NCI-H146 (cell line): ENCODE measurements at regions not wholly inside any gene's neighbourhood (a gene's known extent, or its start where the extent isn't known, plus 50 kb on each side); places are given as distances from the start of the nearest gene placed in this dataset.

Experiments
- DNase-seq: peaks from one replicate; lab custom pipeline; 2025; lab: John Stamatoyannopoulos, UW

GRCh38 chr5:125325488-125326149 lies 579.2 kb upstream of the ZNF608 start:
- DNase-seq = peak; percentile 84

- peak; percentile 84 for DNase-seq
Measured at GRCh38 chr5:125326150-125326510, 579.7 kb upstream of the ZNF608 start.

GRCh38 chr5:125327676-125328075 lies 581.2 kb upstream of the ZNF608 start:
- DNase-seq = no peak

GRCh38 chr5:125331987-125332598 lies 585.7 kb upstream of the ZNF608 start:
- DNase-seq = no peak

GRCh38 chr5:125333416-125333815 lies 587.0 kb upstream of the ZNF608 start:
- no peak for DNase-seq

GRCh38 chr5:125336401-125336800 lies 590.0 kb upstream of the ZNF608 start:
- no peak for DNase-seq

- no peak for DNase-seq
Measured at GRCh38 chr5:125337294-125337693, 590.9 kb upstream of the ZNF608 start.

- DNase-seq = no peak
Measured at GRCh38 chr5:125338440-125339174, 592.2 kb upstream of the ZNF608 start.

- DNase-seq = no peak
Measured at GRCh38 chr5:125341436-125341835, 595.0 kb upstream of the ZNF608 start.

GRCh38 chr5:125343015-125343414 lies 596.6 kb upstream of the ZNF608 start:
- DNase-seq = no peak

GRCh38 chr5:125346316-125346715 lies 599.9 kb upstream of the ZNF608 start:
- no peak for DNase-seq

- no peak for DNase-seq
Measured at GRCh38 chr5:125348221-125348692, 601.8 kb upstream of the ZNF608 start.

- peak; percentile 25 for DNase-seq
Measured at GRCh38 chr5:125348936-125349831, 602.7 kb upstream of the ZNF608 start.

GRCh38 chr5:125357660-125358059 lies 611.2 kb upstream of the ZNF608 start:
- DNase-seq = peak; percentile 50

GRCh38 chr5:125365747-125366146 lies 619.3 kb upstream of the ZNF608 start:
- no peak for DNase-seq

GRCh38 chr5:125367702-125368101 lies 621.3 kb upstream of the ZNF608 start:
- no peak for DNase-seq

- DNase-seq = no peak
Measured at GRCh38 chr5:125370461-125371205, 624.2 kb upstream of the ZNF608 start.

GRCh38 chr5:125372694-125373631 lies 626.5 kb upstream of the ZNF608 start:
- peak; percentile 83 for DNase-seq

GRCh38 chr5:125375143-125375542 lies 628.7 kb upstream of the ZNF608 start:
- no peak for DNase-seq

- DNase-seq = no peak
Measured at GRCh38 chr5:125376059-125376641, 629.7 kb upstream of the ZNF608 start.
